AG10803 (cell line): ENCODE measurements at regions not wholly inside any gene's neighbourhood (a gene's known extent, or its start where the extent isn't known, plus 50 kb on each side); places are given as distances from the start of the nearest gene placed in this dataset.

Experiments used
- DNase-seq: peaks from one replicate; pipeline ENCODE4 v3.0.0; 2010; ENCODE audit warnings: low read depth
- H3K4me3 ChIP-seq: 2 replicates; pipeline ENCODE4 v1.5.1; 2011; ENCODE audit warnings: mild to moderate bottlenecking, low read length, control low read depth
- TF ChIP-seq, protein P1 (sequence below): conservative IDR thresholded peaks from 2 replicates; pipeline ENCODE4 v1.5.1; 2011; ENCODE audit warnings: mild to moderate bottlenecking, low read length, control low read depth, inconsistent platforms

DNA sequence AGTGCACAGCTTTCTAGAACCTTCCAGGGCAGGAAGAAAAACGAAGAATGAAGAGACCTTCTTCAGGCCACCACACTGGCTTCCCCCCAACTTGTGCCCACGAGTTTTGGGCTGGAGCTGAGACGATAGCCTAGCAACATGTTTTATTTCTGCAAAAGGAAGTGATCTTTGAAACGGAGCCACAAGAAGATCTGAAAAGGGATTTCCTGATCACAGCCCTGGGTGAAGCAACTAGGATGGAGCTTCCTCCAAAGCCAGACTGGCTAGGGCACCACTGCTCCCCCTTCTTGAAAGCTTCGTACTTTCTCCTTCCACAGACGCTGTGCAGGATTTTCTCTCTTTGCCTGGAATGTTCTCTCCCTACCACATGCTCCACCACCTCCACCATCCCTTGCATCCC lies 418.3 kb downstream of the MED13L start:
- TF ChIP-seq, protein P1, sequence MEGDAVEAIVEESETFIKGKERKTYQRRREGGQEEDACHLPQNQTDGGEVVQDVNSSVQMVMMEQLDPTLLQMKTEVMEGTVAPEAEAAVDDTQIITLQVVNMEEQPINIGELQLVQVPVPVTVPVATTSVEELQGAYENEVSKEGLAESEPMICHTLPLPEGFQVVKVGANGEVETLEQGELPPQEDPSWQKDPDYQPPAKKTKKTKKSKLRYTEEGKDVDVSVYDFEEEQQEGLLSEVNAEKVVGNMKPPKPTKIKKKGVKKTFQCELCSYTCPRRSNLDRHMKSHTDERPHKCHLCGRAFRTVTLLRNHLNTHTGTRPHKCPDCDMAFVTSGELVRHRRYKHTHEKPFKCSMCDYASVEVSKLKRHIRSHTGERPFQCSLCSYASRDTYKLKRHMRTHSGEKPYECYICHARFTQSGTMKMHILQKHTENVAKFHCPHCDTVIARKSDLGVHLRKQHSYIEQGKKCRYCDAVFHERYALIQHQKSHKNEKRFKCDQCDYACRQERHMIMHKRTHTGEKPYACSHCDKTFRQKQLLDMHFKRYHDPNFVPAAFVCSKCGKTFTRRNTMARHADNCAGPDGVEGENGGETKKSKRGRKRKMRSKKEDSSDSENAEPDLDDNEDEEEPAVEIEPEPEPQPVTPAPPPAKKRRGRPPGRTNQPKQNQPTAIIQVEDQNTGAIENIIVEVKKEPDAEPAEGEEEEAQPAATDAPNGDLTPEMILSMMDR: no peak
- no peak overlapping the region for H3K4me3 ChIP-seq
- no peak for DNase-seq

DNA sequence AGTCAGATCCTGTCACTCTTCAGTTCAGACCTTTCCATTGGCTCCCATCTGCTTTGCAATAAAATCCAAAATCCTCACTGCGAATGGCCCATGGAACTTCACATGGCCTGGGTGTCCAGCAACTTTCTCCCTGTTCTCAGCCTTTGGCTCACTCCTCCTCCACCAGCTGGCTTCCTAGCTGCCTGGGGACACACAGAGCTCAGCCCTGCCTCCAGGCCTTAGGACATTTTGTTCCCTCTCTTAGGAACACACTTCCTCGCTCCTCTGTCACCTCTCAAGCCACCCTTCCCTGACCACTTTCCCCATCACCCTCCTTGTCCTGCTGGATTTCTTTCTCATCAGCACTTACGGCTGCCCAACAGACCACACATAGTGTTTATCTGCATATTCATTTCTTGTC lies 419.6 kb downstream of the MED13L start:
- DNase-seq: no peak
- no peak overlapping the region for H3K4me3 ChIP-seq
- TF ChIP-seq, protein P1: no peak

DNA sequence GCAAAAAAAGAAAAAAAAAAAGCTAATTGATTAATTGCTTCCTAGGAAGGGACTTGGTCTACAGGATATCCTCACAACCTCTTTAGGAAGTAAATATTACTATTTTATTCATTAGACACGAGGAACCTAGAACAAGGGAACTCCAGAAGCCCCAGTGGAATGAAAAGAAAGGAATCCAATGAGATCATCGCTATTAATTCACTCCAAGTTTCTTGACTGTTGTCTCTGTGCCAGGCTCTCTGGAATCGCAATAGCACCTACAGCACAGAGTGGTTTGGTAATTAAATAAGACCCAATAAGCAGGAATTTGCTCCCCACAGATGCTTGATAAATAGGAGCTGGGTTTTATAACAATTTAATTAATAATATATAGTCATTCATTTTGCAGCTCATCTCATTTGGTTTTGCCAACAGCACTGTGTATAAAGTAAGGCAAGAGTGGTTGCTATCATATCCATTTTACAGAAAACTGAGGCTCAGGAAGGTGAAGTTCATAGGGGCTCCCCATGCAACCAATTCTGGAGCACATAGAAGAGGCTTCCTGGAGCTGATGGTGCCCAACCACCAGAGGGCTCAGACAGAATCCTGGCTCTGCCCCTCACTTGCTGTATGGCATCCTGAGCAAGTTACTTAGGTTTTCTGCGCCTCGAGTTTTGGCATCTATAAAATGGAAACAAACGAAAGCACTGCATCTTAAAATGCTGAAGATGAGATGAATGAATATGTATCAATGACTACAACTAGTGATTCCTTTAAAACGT lies 420.2 kb downstream of the MED13L start:
- TF ChIP-seq, protein P1: peak; percentile 11; the same call in 1 of the 2 replicates
- DNase-seq: no peak
- no peak overlapping the region for H3K4me3 ChIP-seq

DNA sequence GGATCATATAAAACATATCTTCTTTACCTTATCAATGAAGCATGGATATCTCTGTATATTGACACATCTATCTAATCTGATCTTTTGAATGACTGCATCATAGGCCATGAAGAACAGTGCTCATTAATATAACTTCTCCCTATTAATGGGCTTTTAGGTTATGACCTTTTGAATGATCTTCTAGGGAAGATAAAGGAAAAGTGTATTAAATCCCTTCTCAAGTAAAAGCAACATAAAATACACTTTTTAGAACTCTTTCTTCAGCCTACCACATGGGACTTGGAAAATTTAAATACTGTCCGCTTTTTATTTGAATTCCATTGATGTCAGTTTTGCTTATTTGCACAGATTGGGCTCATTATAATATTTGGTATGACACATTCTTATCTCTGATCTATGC lies 425.4 kb downstream of the MED13L start:
- no peak for DNase-seq
- TF ChIP-seq, protein P1: no peak
- no peak overlapping the region for H3K4me3 ChIP-seq

DNA sequence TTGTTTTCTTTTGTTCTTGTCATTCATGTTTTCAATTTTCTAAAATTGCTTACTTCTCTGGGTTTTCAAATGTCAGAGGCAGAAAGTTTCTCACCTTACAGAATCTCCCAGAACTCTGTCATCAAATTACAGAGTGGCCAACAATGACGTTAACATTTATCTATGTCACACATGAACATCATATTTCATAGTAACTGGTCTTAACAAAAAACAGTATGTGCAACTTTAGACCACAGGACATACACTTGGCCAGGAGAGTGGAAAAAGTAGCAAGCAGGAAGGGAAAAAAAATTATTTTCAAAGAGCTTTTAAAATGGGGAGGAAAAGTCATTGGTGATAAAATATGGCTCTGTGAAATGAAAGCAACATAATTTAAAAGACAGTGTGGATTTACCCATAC lies 426.5 kb downstream of the MED13L start:
- TF ChIP-seq, protein P1: no peak
- DNase-seq: no peak

DNA sequence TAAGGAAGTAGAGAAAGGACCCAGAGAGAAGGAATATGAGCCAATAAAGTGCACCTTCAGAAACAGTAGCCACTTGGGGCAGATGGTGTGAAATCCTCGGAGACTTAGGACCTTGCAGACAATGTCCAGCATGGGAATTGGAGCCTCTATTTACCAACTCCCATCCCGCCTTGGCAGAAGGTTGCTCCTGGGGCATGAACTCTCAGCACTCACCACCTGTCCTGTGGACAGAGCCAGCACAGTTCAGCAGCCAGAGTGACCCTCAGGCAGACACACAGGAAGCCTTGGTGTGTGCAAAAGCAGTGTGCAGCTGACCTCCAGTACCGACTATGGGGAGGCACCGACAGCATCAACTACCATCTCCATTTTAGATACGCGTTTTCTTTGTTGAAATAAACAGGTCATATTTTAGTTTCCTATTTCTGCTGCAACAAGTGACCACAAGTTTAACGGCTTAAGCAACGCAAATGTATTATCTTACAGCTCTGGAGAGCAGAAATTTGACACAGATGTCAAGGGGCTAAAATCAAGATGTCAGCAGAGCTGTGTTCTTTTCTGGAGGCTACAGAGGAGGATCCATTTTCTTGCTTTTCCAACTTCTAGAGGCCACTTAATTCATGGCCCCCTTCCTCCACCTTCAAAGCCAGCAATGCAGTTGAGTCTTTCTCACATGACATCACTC lies 428.1 kb downstream of the MED13L start:
- no peak for DNase-seq
- TF ChIP-seq, protein P1: no peak
- no peak overlapping the region for H3K4me3 ChIP-seq

More for the DNA sequence above, 426.5 kb downstream of the MED13L start:
- no peak overlapping the region for H3K4me3 ChIP-seq

DNA sequence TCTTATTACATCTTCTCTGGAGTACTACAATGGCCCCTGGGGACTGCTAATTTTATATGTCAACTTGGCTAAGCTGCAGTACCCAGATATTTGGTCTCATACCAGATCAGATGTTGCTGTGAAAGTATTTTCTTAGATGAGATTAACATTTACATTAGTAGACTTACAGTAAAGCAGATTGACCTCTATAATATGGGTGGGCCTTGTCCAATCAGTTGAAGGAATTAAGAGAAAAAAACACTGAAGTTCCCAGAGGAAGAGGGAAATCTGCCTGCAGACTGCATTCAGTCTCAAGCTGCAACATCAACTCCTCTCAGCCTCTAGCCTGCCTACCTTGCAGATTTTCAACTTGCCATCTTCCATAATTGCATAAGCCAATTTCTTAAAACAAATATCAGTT lies 430.1 kb downstream of the MED13L start:
- DNase-seq: no peak
- H3K4me3 ChIP-seq: no peak overlapping the region
- TF ChIP-seq, protein P1: no peak
